Uterus (tissue), 3 donors: ENCODE measurements at regions not wholly inside any gene's neighbourhood (a gene's known extent, or its start where the extent isn't known, plus 50 kb on each side); places are given as distances from the start of the nearest gene placed in this dataset.

ENCODE experiments used
- DNase-seq, 2 donors: peaks; one replicate each; pipeline ENCODE4 v3.0.0-alpha.2; 2019 to 2020
- H3K27ac ChIP-seq, 2 donors: fragments of 200-600 bp; sonication (generic); 1 replicate in 1 of 2; 2 replicates in 1 of 2; pipeline ENCODE4 v1.5.1; 2016 to 2018
- H3K27me3 ChIP-seq, 2 donors: fragments of 200-600 bp; sonication (generic); one replicate each; pipeline ENCODE4 v1.5.1; 2018 to 2019; ENCODE audit warnings: control low read depth in 1 of 2
- H3K36me3 ChIP-seq, 2 donors: fragments of 200-600 bp; sonication (generic); one replicate each; pipeline ENCODE4 v1.5.1; 2019; ENCODE audit warnings: control low read depth in 1 of 2
- H3K4me1 ChIP-seq, 2 donors: fragments of 200-600 bp; sonication (generic); one replicate each; pipeline ENCODE4 v1.5.1; 2018 to 2019; ENCODE audit warnings: control low read depth in 1 of 2
- H3K4me3 ChIP-seq, 2 donors: fragments of 200-600 bp; sonication (generic); 1 replicate in 1 of 2; 2 replicates in 1 of 2; pipeline ENCODE4 v1.5.1; 2018 to 2019; ENCODE audit warnings: mild to moderate bottlenecking in 1 of 2
- H3K9me3 ChIP-seq, 2 donors: fragments of 200-600 bp; sonication (generic); one replicate each; pipeline ENCODE4 v1.5.1; 2019; ENCODE audit warnings: control low read depth in 1 of 2
- CTCF ChIP-seq, 4 experiments: fragments of 200-600 bp in 2 of 4; fragments of 450-650 bp in 2 of 4; sonication (generic) in 2 of 4; IDR thresholded peaks; one replicate each; pipeline ENCODE4 v1.5.1; 2016 to 2019; ENCODE audit warnings: antibody characterized with exemption in 4 of 4, mild to moderate bottlenecking in 2 of 4, moderate library complexity in 1 of 4
- POLR2A ChIP-seq, 2 donors: fragments of 450-650 bp; IDR thresholded peaks; one replicate each; pipeline ENCODE4 v1.6.1; 2016; ENCODE audit warnings: antibody characterized with exemption in 2 of 2, mild to moderate bottlenecking in 1 of 2, moderate library complexity in 1 of 2
- intact Hi-C: fragments of 100-400 bp; cut with DNase I; formaldehyde crosslinking; loops from one replicate; pipeline ENCODE4 v1.15.1; 2023; ENCODE audit warnings: low total_unique reads
- donor health status: DM: yes; HTN: yes; CAD: no.

GRCh38 chr4:31592293-31592692 is 872.1 kb downstream of the PCDH7 start:
- intact Hi-C loops: no loop called here
- no peak for DNase-seq
- no peak for TF ChIP-seq CTCF (IDR thresholded peaks at IDR 0.05)
- TF ChIP-seq POLR2A (IDR thresholded peaks at IDR 0.05): no peak
- Histone ChIP-seq H3K27ac (no peak overlapping the region), H3K4me1 (no peaks in the 10 kb centered on the region), H3K27me3 (no peaks in the 10 kb centered on the region), H3K9me3 (no peaks in the 10 kb centered on the region), H3K4me3 (no peak overlapping the region), H3K36me3 (no peaks in the 10 kb centered on the region)

DNA sequence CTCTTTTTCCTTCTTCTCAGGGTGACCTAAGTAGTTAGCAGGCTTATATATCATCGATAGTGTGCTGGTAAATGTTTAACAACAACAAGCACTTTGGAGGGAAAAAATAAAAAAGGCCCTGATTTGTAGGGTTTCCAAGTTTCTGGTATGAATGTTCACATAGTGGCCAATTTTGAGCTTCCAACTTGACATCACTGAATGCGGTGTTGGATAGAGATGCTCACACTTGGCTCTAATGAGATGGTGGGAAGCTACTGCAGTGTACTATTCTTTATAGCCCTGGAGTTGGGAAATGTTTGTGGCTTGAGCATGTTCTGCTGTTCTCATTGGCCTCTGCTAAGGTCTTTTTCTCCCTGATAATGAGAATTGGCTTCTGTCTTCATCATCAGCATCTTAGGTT is 875.3 kb downstream of the PCDH7 start:
- H3K4me1 ChIP-seq: no peaks in the 10 kb centered on the region
- intact Hi-C loops: no loop called here
- TF ChIP-seq POLR2A (IDR thresholded peaks at IDR 0.05) (no peak), CTCF (IDR thresholded peaks at IDR 0.05) (no peak)
- no peak for DNase-seq
- no peaks in the 10 kb centered on the region for H3K9me3 ChIP-seq
- H3K27ac ChIP-seq: no peak overlapping the region
- no peaks in the 10 kb centered on the region for H3K36me3 ChIP-seq
- no peaks in the 10 kb centered on the region for H3K27me3 ChIP-seq
- H3K4me3 ChIP-seq: no peak overlapping the region

- H3K27me3 ChIP-seq: no peaks in the 10 kb centered on the region
- no peak overlapping the region for H3K4me3 ChIP-seq
- intact Hi-C loops: no loop called here
- no peaks in the 10 kb centered on the region for H3K4me1 ChIP-seq
- DNase-seq: no peak
- H3K27ac ChIP-seq: no peak overlapping the region
- no peaks in the 10 kb centered on the region for H3K36me3 ChIP-seq
- no peaks in the 10 kb centered on the region for H3K9me3 ChIP-seq
- TF ChIP-seq POLR2A (IDR thresholded peaks at IDR 0.05) (no peak), CTCF (IDR thresholded peaks at IDR 0.05) (no peak)
These were observed 878.5 kb downstream of the PCDH7 start for GRCh38 chr4:31598639-31599038.

GRCh38 chr4:31601793-31602192 is 881.6 kb downstream of the PCDH7 start:
- Histone ChIP-seq H3K4me3 (no peak overlapping the region), H3K36me3 (no peaks in the 10 kb centered on the region), H3K4me1 (no peaks in the 10 kb centered on the region), H3K27me3 (no peaks in the 10 kb centered on the region), H3K27ac (no peak overlapping the region), H3K9me3 (no peaks in the 10 kb centered on the region)
- no peak for DNase-seq
- intact Hi-C loops: no loop called here
- TF ChIP-seq POLR2A (IDR thresholded peaks at IDR 0.05) (no peak), CTCF (IDR thresholded peaks at IDR 0.05) (no peak)

GRCh38 chr4:31613946-31614623 is 893.9 kb downstream of the PCDH7 start:
- no peak for TF ChIP-seq CTCF (IDR thresholded peaks at IDR 0.05)
- TF ChIP-seq POLR2A (IDR thresholded peaks at IDR 0.05): no peak
- no peak for DNase-seq
- no peaks in the 10 kb centered on the region for H3K4me1 ChIP-seq

More at GRCh38 chr4:31613946-31614623, 893.9 kb downstream of the PCDH7 start:
- H3K4me3 ChIP-seq: no peak overlapping the region
- intact Hi-C loops: no loop called here
- no peaks in the 10 kb centered on the region for H3K9me3 ChIP-seq
- H3K27ac ChIP-seq: no peak overlapping the region
- H3K36me3 ChIP-seq: no peaks in the 10 kb centered on the region
- peaks cover 0 to 5% of the 10 kb centered on the region in 2 donors for H3K27me3 ChIP-seq
